ENCODE measurements at regions not wholly inside any gene's neighbourhood (a gene's known extent, or its start where the extent isn't known, plus 50 kb on each side); places are given as distances from the start of the nearest gene placed in this dataset.
"Not testable (repeated sequence)": the region's sequence is repeated elsewhere in the genome, so short reads cannot be mapped to it uniquely, and the experiment has no call there.

GRCh38 chr4:55251342-55251741 lies 94.7 kb upstream of the SRD5A3 start:
- DNase-seq: no peak

- DNase-seq: no peak
Measured at GRCh38 chr4:55251896-55252295, 94.1 kb upstream of the SRD5A3 start.

- DNase-seq: no peak
Measured at GRCh38 chr4:55253948-55254593, 92.0 kb upstream of the SRD5A3 start.

GRCh38 chr4:55255179-55255578 lies 90.9 kb upstream of the SRD5A3 start:
- peak in 1 of 3 donors; percentile 41 for DNase-seq

GRCh38 chr4:55256787-55257186 lies 89.3 kb upstream of the SRD5A3 start:
- no peak for DNase-seq

GRCh38 chr4:55258152-55258865 lies 87.7 kb upstream of the SRD5A3 start:
- peak in 1 of 3 donors; percentile 41 for DNase-seq

GRCh38 chr4:55259294-55259693 lies 86.7 kb upstream of the SRD5A3 start:
- peak in 1 of 3 donors; percentile 26 for DNase-seq

GRCh38 chr4:55269470-55269869 lies 76.6 kb upstream of the SRD5A3 start:
- DNase-seq: no peak

- peak in 1 of 3 donors; percentile 28 for DNase-seq
Measured at GRCh38 chr4:55269995-55270394, 76.0 kb upstream of the SRD5A3 start.

- no peak for DNase-seq
Measured at GRCh38 chr4:55270481-55270880, 75.6 kb upstream of the SRD5A3 start.

GRCh38 chr4:55272102-55272501 lies 73.9 kb upstream of the SRD5A3 start:
- DNase-seq: no peak

GRCh38 chr4:55272589-55272988 lies 73.5 kb upstream of the SRD5A3 start:
- DNase-seq: no peak

GRCh38 chr4:55277011-55277410 lies 69.0 kb upstream of the SRD5A3 start:
- DNase-seq: no peak

- no peak for DNase-seq
Measured at GRCh38 chr4:55278316-55278715, 67.7 kb upstream of the SRD5A3 start.

- not testable (repeated sequence) for DNase-seq
Measured at GRCh38 chr4:55280474-55280873, 65.6 kb upstream of the SRD5A3 start.

GRCh38 chr4:55281118-55281683 lies 64.8 kb upstream of the SRD5A3 start:
- DNase-seq: not testable (repeated sequence)

GRCh38 chr4:55284331-55284730 lies 61.7 kb upstream of the SRD5A3 start:
- no peak for DNase-seq

GRCh38 chr4:55291227-55291640 lies 54.8 kb upstream of the SRD5A3 start:
- peak; percentile 4 to 47 (median 41) for DNase-seq

GRCh38 chr4:55296096-55296495 lies 49.9 kb upstream of the SRD5A3 start:
- DNase-seq: no peak

All from muscle of back (tissue), 3 donors.